ENCODE measurements at regions not wholly inside any gene's neighbourhood (a gene's known extent, or its start where the extent isn't known, plus 50 kb on each side); places are given as distances from the start of the nearest gene placed in this dataset.
A peak's percentile ranks its signal among the peaks of the same experiment; 100 is the strongest.
"Not testable (repeated sequence)": the region's sequence is repeated elsewhere in the genome, so short reads cannot be mapped to it uniquely, and the experiment has no call there.

GRCh38 chr5:118506217-118506852, 482.0 kb downstream of the DTWD2 start:
- peak; percentile 4 for DNase-seq (ENCODE audit: insufficient read length, low spot score)
- peak; percentile 56 for FAIRE-seq

- not testable (repeated sequence) for DNase-seq (ENCODE audit: insufficient read length, low spot score); FAIRE-seq
Observed at GRCh38 chr5:118502232-118502631, 486.1 kb downstream of the DTWD2 start.

GRCh38 chr5:118491351-118491750, 497.0 kb downstream of the DTWD2 start:
- DNase-seq (ENCODE audit: insufficient read length, low spot score) (no peak), FAIRE-seq (no peak)

GRCh38 chr5:118486647-118487225, 501.6 kb downstream of the DTWD2 start:
- DNase-seq (ENCODE audit: insufficient read length, low spot score) (no peak), FAIRE-seq (no peak)

GRCh38 chr5:118479285-118479684, 509.1 kb downstream of the DTWD2 start:
- FAIRE-seq (no peak), DNase-seq (ENCODE audit: insufficient read length, low spot score) (no peak)

- no peak for FAIRE-seq
- DNase-seq (ENCODE audit: insufficient read length, low spot score), result no peak
Observed at GRCh38 chr5:118478852-118479251, 509.5 kb downstream of the DTWD2 start.

GRCh38 chr5:118468085-118468484, 520.3 kb downstream of the DTWD2 start:
- DNase-seq (ENCODE audit: insufficient read length, low spot score) (no peak), FAIRE-seq (no peak)

GRCh38 chr5:118467103-118467502, 521.2 kb downstream of the DTWD2 start:
- DNase-seq (ENCODE audit: insufficient read length, low spot score) (no peak), FAIRE-seq (no peak)

- no peak for FAIRE-seq
- no peak for DNase-seq (ENCODE audit: insufficient read length, low spot score)
Observed at GRCh38 chr5:118466418-118466817, 521.9 kb downstream of the DTWD2 start.

GRCh38 chr5:118462276-118462675, 526.1 kb downstream of the DTWD2 start:
- not testable (repeated sequence) for FAIRE-seq

GRCh38 chr5:118461436-118461835, 526.9 kb downstream of the DTWD2 start:
- no peak for DNase-seq (ENCODE audit: insufficient read length, low spot score)
- no peak for FAIRE-seq

More at GRCh38 chr5:118462276-118462675, 526.1 kb downstream of the DTWD2 start:
- DNase-seq (ENCODE audit: insufficient read length, low spot score), result not testable (repeated sequence)

- DNase-seq (ENCODE audit: insufficient read length, low spot score) (no peak), FAIRE-seq (no peak)
Observed at GRCh38 chr5:118459490-118459889, 528.9 kb downstream of the DTWD2 start.

GRCh38 chr5:118456085-118456484, 532.3 kb downstream of the DTWD2 start:
- FAIRE-seq, result no peak

GRCh38 chr5:118451697-118452247, 536.6 kb downstream of the DTWD2 start:
- DNase-seq (ENCODE audit: insufficient read length, low spot score) (no peak), FAIRE-seq (no peak)

More at GRCh38 chr5:118456085-118456484, 532.3 kb downstream of the DTWD2 start:
- DNase-seq (ENCODE audit: insufficient read length, low spot score), result no peak

- DNase-seq (ENCODE audit: insufficient read length, low spot score) (no peak), FAIRE-seq (no peak)
Observed at GRCh38 chr5:118450554-118451332, 537.6 kb downstream of the DTWD2 start.

- FAIRE-seq (no peak), DNase-seq (ENCODE audit: insufficient read length, low spot score) (no peak)
Observed at GRCh38 chr5:118447350-118447749, 541.0 kb downstream of the DTWD2 start.

- DNase-seq (ENCODE audit: insufficient read length, low spot score) (no peak), FAIRE-seq (no peak)
Observed at GRCh38 chr5:118441956-118442355, 546.4 kb downstream of the DTWD2 start.

- DNase-seq (ENCODE audit: insufficient read length, low spot score) (no peak), FAIRE-seq (no peak)
Observed at GRCh38 chr5:118441034-118441433, 547.3 kb downstream of the DTWD2 start.

- FAIRE-seq (no peak), DNase-seq (ENCODE audit: insufficient read length, low spot score) (no peak)
Observed at GRCh38 chr5:118440496-118440895, 547.9 kb downstream of the DTWD2 start.

- no peak for DNase-seq (ENCODE audit: insufficient read length, low spot score)
- no peak for FAIRE-seq
Observed at GRCh38 chr5:118439831-118440230, 548.5 kb downstream of the DTWD2 start.

- DNase-seq (ENCODE audit: insufficient read length, low spot score), result no peak
- FAIRE-seq, result no peak
Observed at GRCh38 chr5:118435131-118435530, 553.2 kb downstream of the DTWD2 start.
